ENCODE measurements at regions not wholly inside any gene's neighbourhood (a gene's known extent, or its start where the extent isn't known, plus 50 kb on each side); places are given as distances from the start of the nearest gene placed in this dataset.

DNA sequence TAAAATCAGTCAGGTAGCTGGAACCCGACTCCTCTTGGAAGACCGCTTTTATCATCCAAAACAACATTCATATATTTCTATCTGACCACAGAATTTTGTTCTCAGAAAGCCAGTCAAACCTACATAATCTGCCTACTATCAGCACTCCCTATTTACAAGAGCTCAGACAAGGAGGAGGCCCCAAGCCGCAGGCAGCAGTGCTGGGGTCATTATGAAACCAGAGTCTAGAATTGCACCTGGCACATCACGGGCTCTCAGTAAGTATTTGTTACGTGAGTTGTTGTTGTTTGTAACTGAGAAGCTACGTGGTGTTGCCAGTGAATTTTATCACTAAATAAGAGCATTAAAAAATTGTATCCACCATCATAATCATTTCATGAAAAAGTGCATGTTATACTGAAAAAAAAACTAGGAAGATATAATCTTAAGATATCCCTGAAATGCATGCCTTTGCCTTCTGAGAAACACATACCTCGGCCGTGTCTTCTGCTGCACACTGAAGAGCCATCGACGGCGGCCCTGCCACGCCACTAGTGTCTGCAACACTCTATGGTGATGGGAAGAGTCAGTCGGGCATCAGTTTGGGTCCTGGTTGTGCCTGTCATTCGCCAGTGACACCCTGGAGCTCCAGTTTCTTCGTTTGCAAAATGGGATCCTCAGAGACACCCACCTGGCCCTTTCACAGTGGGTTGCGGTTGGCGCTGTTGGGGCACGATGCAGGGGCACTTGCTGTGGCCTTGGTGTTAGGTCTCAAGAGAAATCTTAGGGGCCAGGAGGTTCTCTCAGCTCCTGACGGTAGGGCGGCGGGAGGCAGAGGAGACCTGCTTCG lies 505.9 kb downstream of the EIPR1 start:
- no peak for DNase-seq (ENCODE audit: low read depth)

DNA sequence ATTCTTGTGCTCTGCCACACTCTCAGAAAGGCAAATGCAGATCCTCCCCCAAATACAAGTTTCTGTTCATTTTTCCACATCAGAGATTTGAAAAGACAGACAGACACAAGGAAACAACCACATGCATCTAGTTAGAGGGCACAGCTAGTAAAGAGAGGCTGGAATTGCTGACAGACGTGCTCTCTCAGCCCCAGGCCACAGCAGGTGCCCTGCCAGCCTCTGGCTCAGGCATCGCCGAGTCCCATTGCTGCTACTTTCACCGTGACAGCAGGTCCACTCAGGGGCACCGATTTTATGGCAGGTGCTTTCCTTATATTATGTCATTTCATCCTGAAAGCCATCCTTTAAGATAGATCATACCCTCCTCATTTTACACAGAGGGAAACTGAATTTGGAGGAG lies 507.5 kb downstream of the EIPR1 start:
- no peak for DNase-seq (ENCODE audit: low read depth)

DNA sequence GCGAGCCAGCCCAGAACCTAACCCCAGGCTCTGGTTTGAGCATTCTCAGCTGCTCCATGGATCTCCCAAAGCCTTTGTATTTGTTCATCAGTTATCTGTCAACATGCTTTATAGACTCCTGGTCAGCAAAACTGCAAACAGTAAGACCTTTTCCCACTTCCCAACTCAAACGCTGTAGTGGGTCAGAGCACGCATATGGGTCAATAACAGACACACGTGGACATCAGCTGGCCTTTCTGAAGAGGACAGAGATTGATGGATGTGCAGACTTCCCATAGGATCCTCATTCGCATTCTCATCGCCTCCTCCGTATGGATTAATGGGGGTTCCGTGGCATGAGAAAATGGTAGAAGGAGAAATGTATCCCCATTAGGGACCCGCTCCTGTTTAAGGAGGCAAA lies 508.1 kb downstream of the EIPR1 start:
- DNase-seq (ENCODE audit: low read depth) = no peak

DNA sequence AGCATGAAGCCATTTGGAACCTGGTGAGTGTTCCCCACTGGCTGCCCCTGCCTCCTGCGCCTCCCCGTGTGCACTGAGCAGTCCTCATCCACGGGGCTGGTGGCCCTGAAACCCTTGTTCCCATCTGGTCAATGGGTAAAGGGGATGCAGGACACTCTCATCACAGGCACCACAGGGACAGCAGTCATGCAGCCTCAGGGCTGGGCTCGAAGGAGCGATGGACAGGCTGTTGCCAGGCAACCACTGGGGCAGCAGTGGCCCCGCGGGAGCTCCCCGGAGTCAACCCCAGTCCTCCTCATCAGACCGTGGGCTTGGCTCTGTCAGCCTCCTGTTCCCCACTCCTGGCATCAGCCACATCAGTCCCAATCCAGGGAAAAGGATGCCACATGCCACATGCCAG lies 509.5 kb downstream of the EIPR1 start:
- no peak for DNase-seq (ENCODE audit: low read depth)

DNA sequence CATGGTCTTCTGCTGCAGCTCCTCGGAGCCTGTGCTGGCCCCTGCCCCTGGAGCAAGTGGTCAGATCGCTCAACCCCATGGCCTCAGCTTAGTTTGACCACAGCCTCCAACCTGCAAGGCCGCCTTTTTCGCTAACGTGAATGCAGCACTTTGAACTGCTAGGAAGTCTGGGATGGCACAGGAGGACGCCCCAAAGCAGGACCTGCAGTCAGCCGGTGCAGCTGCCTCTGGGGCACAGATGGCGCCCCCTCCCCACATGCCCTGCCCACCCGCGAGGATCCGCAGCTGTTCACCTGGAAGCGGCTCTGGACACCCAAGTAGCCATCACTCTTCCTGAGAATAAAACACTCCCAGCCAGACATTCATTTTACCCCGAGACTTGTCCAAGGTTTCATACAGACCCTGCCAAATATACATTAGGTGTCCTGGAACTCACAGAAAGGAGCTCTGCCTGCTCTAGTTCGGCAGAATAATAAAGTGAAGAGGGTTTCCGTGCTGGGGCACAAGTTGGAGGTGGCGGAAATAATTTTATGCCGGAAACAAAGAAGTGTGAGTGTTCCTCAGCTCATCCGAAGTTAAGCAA lies 510.1 kb downstream of the EIPR1 start:
- DNase-seq (ENCODE audit: low read depth) = no peak

DNA sequence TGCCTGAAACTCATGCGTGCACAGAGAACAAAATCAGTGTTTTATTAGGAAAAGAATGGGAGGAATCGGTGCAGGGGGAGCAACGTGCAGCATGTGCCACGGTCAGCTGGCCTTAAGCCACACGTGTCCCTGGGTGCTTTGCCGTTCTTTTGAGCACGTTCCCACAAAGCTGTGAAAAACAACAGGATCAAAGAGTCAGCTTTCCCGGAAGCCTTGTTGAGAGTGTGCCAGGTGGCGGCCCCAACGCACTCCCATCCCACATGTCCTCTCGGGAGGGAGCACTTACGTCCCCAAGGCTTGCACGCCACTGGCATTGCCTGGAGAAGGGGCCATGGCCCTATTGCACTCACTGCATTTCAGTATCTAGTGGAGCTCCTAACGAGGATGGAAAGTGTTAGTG lies 511.2 kb downstream of the EIPR1 start:
- no peak for DNase-seq (ENCODE audit: low read depth)

DNA sequence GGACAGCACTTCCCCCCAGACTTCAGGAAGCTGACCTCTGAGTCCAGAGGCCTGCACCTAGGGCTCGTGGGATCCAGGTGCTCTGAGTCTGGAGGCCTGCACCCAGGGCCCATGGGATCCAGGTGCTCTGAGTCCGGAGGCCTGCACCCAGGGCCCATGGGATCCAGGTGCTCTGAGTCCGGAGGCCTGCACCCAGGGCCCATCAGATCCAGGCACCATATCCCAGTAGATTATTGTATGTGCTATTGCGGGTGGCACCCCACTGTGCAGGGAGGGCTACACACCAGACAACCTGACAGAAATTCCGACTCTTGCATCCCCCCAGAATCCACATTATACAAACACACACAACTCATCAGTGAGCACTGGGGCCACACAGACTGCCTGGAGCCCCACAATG lies 515.2 kb downstream of the EIPR1 start:
- no peak for DNase-seq (ENCODE audit: low read depth)

DNA sequence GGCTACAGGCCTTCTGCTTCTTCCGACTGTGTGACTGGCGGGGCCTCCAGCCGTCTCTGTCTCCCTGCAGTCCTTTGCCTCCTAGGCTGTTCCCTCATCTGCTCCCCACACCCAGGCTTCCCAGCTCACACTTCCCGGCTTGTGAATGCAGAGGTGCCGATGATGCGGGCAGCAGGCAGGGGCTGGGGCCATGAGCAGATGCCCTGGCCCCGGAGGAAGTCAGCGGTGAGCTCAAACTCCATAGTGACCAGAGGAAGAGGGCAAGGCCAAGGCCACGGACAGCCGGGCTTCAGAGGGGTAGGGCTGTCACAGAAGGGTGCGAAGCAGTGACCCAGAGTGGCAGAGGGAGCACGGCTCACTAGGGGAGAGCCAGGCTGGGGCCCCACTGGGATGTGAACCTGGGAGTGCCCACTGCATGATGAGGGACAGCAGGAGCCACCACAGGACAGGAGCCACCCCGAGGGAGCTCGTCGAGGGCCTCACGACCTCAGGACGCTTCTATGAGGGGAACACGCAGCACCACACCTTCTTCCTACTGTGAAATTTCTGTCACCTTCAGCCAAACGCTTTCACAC lies 515.9 kb downstream of the EIPR1 start:
- no peak for DNase-seq (ENCODE audit: low read depth)

DNA sequence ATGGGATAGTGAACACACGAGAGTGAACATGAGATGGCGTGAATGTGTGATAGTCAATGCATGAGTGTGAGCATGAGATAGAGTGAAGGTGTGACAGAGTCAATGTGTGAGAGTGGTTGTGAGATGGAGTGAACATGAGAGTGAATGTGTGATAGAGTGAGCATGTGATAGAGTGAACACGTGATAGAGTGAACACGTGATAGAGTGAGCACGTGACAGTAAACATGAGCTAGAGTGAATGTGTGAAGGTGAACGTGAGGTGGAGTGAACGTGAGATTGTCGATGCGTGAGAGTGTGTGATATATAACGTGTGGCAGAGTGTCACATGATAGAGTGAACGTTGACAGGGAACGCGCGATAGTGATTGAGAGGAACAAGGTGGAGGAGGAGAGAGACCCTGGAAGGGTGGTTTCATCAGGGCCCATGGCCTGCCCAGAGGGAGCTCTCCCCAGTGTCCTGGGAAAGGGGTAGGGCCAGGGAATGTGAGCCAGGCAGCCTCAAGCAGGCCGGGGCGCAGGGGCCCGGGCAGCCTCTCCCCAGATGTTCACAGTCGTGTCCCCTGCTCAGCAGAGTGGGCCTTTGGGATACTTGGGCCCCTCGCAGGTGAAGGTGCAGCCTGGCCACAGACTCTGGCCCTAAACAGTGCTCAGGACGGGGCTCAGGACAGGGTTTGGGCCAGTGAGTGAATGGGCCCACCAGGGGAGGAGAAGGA lies 516.9 kb downstream of the EIPR1 start:
- no peak for DNase-seq (ENCODE audit: low read depth)

DNA sequence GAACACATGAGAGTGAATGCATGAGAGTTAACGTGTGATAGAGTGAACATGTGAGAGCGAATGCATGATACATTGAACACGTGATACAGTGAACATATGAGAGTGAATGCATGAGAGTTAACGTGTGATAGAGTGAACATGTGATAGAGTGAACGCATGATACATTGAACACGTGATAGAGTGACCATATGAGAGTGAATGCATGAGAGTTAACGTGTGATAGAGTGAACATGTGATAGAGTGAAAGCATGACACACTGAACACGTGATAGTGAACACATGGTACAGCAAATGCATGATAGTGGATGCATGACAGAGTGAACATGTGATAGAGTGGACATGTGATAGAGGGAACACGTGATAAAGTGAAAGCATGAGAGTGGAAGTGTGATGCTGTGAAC lies 517.9 kb downstream of the EIPR1 start:
- DNase-seq (ENCODE audit: low read depth) = no peak

DNA sequence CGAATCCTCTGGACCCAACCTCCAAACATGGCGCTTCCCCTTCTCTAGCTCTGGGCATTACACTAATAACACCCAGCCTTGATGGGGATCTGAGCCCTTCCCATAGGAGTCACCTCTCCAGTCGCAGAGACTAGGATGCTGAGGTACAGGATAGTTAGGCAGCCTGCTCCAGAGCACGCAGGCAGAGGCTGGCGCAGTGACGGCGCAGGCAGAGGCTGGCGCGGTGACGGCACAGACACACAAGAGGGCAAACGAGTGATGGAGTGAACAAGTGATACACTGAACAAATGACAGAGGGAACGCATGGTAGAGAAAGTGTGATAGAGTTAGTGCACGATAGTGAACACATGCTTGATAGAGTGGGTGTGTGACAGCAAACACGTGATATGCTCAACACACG lies 518.5 kb downstream of the EIPR1 start:
- DNase-seq (ENCODE audit: low read depth) = no peak

DNA sequence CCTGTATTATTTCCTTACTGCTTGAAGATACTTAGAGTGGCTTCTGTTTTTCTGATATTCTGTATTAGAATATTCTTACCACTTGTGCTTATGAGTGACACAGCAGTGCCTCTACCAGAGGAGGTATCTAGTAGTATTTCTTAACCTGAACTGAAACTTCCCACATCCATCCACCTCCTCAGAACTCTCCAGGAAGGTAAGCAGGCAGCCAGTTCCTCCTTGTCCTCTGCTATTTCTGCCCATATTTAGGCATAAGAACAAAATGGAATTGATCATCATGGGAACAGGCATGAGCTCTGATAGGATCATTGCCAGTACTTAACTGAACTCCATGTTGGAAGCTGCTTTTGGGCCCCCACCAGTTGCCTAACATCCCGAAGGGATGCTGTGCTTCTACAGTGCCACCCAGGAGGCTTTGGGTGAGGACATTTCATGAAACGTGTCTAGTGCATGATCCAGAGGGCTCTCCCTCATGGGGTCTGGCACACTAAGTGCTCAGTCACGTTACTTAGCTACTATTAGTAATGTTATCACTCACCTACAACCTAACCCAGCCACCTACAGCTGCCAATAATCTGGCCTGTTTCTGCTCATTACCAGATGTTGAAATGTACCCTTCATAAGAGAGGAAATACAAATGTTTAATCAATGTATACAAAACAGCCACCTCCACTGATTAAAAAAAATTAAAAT lies 520.7 kb downstream of the EIPR1 start:
- DNase-seq (ENCODE audit: low read depth) = no peak

DNA sequence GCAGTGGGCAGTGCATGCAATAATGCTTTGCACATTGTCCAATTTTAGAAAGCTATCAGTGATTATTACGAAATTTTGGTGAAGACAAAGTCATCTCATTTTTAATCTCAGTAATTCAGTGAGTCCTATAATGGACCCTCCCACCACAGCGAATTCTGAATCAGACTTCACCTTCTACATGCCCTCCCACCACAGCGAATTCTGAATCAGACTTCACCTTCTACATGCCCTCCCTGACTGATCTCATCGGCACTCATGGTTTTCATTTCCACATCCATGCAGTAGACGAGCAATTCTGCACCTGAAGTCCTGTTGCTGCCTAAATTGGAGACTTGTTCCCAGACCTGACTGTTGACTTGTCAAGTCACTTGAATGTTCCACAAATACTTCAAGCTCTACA lies 522.3 kb downstream of the EIPR1 start:
- DNase-seq (ENCODE audit: low read depth) = no peak

DNA sequence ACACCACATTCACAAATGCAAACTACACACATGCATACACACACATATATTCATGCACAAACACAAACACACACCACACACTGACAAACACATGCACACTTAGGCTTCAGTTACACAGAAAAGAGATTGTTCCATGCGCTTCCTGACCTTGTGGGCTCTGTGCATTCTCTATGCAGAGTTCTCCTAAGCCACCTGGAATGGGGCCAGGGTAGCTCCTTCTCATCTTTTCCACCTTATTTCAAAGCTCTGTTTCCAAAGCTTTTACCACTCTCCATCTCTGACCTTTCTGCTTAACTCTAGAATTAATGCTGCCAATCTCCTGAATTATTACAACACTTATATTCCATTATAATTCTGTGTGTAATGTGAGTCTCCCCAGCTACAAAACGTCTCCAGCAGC lies 522.3 kb upstream of the MYT1L start:
- DNase-seq (ENCODE audit: low read depth) = no peak

DNA sequence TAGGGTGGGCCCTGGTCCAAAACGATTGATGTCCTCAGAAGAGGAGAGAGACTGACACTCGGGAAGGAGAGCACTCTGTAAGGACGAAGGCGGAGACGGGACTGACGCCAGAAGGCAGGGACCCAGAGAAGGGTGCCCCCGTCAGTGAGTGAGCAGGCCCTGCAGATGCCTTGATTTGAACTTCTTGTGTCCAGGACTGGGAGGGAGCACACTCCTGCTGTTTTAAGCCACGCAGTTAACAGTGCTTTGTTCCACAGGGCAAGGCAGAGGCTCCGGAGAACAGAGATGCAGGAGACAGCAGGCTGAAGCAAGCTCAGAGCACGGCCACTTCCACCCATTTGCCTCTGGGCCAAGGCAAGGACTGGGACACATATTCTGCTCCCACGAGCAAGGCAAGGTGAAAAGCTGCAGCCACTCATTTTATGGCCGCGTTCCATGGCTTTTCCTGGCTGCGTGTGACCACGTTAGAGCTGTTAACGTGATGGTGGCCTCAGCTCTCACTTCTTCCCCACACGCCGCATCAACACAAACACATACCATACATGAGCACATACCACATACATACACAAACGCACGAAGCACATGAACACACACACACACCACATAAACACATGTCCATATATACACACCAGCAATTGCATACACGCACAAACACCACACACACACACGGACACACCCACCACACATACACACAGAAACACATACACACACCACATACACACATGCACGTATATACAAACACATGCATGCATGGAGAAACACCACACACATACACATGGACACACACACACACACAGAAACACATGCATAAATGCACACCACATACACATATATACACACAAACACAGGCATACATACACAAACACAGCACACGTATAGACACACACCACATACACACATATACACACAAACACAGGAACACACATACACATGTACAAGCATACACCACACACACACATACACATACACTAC lies 521.0 kb upstream of the MYT1L start:
- DNase-seq (ENCODE audit: low read depth) = no peak

DNA sequence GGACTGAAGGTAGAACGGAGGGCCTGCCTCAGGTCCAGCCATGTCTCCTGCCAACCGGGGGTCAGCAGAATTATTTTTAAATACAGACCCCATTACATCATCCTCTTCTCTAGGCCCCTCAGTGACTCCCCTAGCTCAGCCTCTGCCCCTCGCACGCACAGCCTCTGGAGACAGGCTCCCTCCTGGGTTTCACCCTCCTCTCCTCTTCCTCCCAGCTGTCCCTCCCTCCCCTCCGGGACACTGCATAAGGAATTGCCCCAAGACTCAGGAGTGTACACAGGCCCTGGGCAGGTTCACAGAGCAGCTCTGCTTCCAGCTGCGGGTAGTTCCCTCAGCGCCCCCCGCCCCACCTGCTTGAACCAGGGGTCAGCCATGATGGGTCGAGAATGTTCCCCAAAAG lies 520.2 kb upstream of the MYT1L start:
- no peak for DNase-seq (ENCODE audit: low read depth)

DNA sequence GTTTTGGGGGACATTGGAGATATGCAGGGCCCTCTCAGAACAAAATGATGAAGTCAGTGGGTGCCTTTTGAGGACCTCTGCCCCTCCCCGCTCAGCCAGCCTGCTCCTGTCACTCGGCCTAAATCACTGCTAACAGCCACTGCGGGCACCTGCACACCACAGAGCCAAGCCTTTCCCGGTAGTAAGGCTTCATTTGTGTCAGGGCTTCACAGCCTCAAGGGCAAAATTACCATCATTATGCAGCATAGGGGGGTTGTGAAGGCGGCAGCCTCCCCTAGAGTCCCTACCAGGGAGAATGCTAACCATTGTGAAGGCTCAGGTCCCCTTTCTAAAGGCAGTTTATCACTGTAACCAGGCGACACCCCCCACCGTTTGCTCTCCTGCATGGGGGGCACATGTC lies 519.8 kb upstream of the MYT1L start:
- DNase-seq (ENCODE audit: low read depth) = no peak

DNA sequence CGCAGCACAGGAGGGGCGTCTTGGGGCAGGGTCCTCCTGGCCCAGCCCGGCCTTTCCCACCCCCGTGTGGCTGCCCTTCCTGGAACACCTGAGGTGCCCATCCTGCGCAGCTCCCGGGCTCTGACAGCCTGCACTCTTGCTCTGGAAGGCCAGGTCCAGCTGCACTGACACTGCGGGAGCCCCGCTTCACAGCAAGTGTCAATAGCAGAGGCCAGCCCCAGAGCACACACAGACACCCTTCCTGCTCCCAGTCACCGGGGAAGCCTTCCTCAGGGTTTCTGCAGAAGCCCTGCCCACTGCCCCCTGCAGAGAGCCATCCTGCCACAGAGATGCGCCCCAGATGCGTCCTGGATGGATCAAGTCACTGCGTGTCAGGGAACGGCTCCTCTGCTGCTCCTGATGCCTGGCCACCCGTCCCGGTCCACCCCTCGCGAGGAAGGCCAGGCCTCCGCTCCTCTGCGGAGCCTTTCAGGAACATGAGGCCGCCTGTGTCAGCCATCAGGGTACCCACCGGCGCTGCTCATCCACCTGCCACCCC lies 519.2 kb upstream of the MYT1L start:
- DNase-seq (ENCODE audit: low read depth) = no peak

DNA sequence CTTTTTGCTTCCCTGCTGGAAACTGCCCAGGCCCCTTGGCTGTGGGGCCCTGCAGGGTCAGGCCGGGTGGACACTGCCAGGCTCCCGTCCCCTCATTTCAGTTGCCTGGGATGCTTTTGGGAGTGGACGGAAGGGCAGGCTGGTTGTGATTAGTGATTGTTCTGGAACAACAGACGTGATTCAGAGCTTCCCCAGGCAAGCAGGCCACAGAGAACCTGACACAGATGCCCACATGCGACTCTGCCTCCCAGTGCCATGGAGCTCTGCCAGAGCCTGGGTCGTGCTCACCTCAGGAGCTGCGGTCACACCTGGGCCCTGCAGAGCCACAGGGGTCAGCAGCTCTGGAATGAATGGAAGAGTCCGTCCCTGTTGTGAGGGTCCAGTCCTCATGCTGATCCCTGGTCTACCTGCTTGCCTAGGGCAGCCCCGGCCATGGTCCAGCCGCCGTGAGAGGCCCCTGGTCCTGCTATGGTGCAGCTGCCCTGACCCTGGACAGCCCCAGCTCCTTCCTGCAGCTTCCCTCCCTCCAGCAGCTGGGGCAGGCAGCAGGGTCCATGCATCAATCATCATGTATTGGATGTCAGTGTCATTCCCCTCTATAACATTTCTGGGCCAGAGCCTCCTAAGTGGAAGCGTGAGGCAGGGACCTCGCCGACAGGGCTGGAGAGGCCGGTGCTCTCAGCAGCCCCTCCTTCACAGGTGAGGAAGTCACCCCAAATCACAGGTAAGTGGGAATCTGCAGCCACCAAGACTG lies 518.6 kb upstream of the MYT1L start:
- no peak for DNase-seq (ENCODE audit: low read depth)

DNA sequence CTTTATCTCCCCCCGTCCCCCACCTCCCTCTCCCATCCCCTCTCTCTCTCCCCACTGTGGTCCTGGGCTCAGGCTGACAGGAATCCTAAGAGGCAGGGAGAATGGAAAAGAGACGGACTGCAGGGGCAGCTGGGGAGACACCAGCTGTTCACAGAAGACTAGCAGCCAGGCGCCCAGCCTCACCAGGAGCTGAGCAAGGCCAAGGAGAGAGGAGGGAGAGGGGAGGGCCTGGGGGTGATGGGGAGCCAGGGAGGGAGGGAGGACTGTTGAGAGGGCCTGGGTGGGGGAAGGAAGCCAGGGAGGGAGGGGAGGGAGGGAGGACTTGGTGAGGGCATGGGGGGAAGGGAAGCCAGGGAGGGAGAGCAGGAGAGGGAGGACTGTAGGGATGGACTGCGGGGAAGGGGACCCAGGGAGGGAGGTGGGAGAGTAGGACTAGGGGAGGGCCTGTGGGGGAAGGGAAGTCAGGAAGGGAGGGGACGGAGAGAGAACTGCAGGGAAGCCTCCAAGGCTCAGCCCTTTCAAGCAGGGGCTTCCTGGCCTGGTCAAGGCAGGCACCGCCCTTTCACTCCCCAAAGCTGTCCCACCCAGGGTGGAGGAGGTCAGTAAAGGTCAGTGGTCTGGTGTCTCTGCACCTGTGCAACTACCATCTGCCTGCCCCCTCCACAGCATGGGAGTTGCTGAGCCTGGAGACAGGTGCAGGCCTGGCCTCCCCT lies 517.7 kb upstream of the MYT1L start:
- no peak for DNase-seq (ENCODE audit: low read depth)

All from non-pigmented ciliary epithelial cell (primary cell).